Mesenchymal stem cell (in vitro differentiated cells and primary cell): ENCODE measurements at regions not wholly inside any gene's neighbourhood (a gene's known extent, or its start where the extent isn't known, plus 50 kb on each side); places are given as distances from the start of the nearest gene placed in this dataset.

Experiments used
- DNase-seq: peaks from one replicate; pipeline ENCODE4 v3.0.0-alpha.2; 2013
- H2AFZ ChIP-seq: one replicate; pipeline ENCODE4 v1.6.1; 2013; ENCODE audit warnings: low read depth, mild to moderate bottlenecking, control low read depth, inconsistent platforms, low read length, moderate library complexity
- H2AK5ac ChIP-seq: 2 replicates; pipeline ENCODE4 v1.6.1; 2013; ENCODE audit warnings: low read length, moderate library complexity, mild to moderate bottlenecking, inconsistent platforms; ENCODE audit not compliant: severe bottlenecking
- H2BK120ac ChIP-seq: one replicate; pipeline ENCODE4 v1.6.1; 2013; ENCODE audit warnings: low read depth, mild to moderate bottlenecking, inconsistent platforms, low read length, moderate library complexity
- H2BK12ac ChIP-seq, 2 experiments: one replicate each; pipeline ENCODE4 v1.6.1; 2013; ENCODE audit warnings: inconsistent platforms in 2 of 2, low read length in 2 of 2, mild to moderate bottlenecking in 2 of 2, moderate library complexity in 2 of 2, control low read depth in 1 of 2
- H2BK15ac ChIP-seq: one replicate; pipeline ENCODE4 v1.6.1; 2013; ENCODE audit warnings: mild to moderate bottlenecking, low read depth, inconsistent platforms; ENCODE audit not compliant: poor library complexity, severe bottlenecking
- H2BK5ac ChIP-seq: 2 replicates; pipeline ENCODE4 v1.6.1; 2013; ENCODE audit warnings: low read depth, mild to moderate bottlenecking, low read length, control low read depth, inconsistent platforms; ENCODE audit not compliant: poor library complexity, severe bottlenecking
- H3K14ac ChIP-seq, 2 experiments: one replicate each; pipeline ENCODE4 v1.6.1; 2013; ENCODE audit warnings: inconsistent platforms in 2 of 2, low read length in 2 of 2, control low read depth in 1 of 2, mild to moderate bottlenecking in 1 of 2, moderate library complexity in 1 of 2
- H3K18ac ChIP-seq, 2 experiments: one replicate each; pipeline ENCODE4 v1.6.1; 2013; ENCODE audit warnings: inconsistent platforms in 2 of 2, low read length in 2 of 2, control low read depth in 1 of 2, low read depth in 1 of 2, mild to moderate bottlenecking in 1 of 2
- H3K23ac ChIP-seq, 2 experiments: one replicate each; pipeline ENCODE4 v1.6.1; 2013; ENCODE audit warnings: inconsistent platforms in 2 of 2, low read length in 2 of 2, mild to moderate bottlenecking in 2 of 2, moderate library complexity in 2 of 2, control low read depth in 1 of 2
- H3K27ac ChIP-seq: 2 replicates; pipeline ENCODE4 v1.5.1; 2013; ENCODE audit warnings: mild to moderate bottlenecking, moderate library complexity, low read length, control low read depth, inconsistent platforms; ENCODE audit not compliant: poor library complexity, severe bottlenecking
- H3K27me3 ChIP-seq, 2 experiments: 2 replicates each; pipeline versions ENCODE4 v1.6.1 to v1.7.0; 2013; ENCODE audit warnings: low read length in 2 of 2, mild to moderate bottlenecking in 2 of 2, moderate library complexity in 2 of 2, control low read depth in 1 of 2, inconsistent platforms in 1 of 2; ENCODE audit not compliant: control insufficient read depth in 1 of 2, insufficient read depth in 1 of 2
- H3K36me3 ChIP-seq, 2 experiments: 2 replicates each; pipeline versions ENCODE4 v1.6.1 to v1.7.0; 2013; ENCODE audit warnings: low read length in 2 of 2, control low read depth in 1 of 2, inconsistent platforms in 1 of 2, low read depth in 1 of 2, mild to moderate bottlenecking in 1 of 2; ENCODE audit not compliant: insufficient read depth in 2 of 2, control insufficient read depth in 1 of 2
- H3K4ac ChIP-seq, 2 experiments: one replicate each; pipeline ENCODE4 v1.6.1; 2013; ENCODE audit warnings: inconsistent platforms in 2 of 2, low read length in 2 of 2, mild to moderate bottlenecking in 2 of 2, moderate library complexity in 2 of 2, control low read depth in 1 of 2, low read depth in 1 of 2
- H3K4me1 ChIP-seq: 2 replicates; pipeline ENCODE4 v1.6.1; 2013; ENCODE audit warnings: low read depth, low read length, control low read depth; ENCODE audit not compliant: control insufficient read depth, insufficient read depth
- H3K4me2 ChIP-seq: 2 replicates; pipeline ENCODE4 v1.6.1; 2013; ENCODE audit warnings: low read length, mild to moderate bottlenecking, inconsistent platforms; ENCODE audit not compliant: poor library complexity, severe bottlenecking
- H3K4me3 ChIP-seq, 2 experiments: 2 replicates each; pipeline versions ENCODE4 v1.5.1 to v1.7.0; 2013; ENCODE audit warnings: low read length in 2 of 2, mild to moderate bottlenecking in 2 of 2, control low read depth in 1 of 2, low read depth in 1 of 2; ENCODE audit not compliant: insufficient read depth in 1 of 2
- H3K79me1 ChIP-seq: replicated peaks from 2 replicates; pipeline ENCODE4 v1.6.1; 2013; ENCODE audit warnings: mild to moderate bottlenecking, control low read depth, low read length, inconsistent platforms; ENCODE audit not compliant: poor library complexity, severe bottlenecking
- H3K9ac ChIP-seq: 2 replicates; pipeline ENCODE4 v1.7.0; 2013; ENCODE audit warnings: mild to moderate bottlenecking, low read length, moderate library complexity
- H3K9me3 ChIP-seq: 2 replicates; pipeline ENCODE4 v1.7.0; 2013; ENCODE audit warnings: mild to moderate bottlenecking, low read length; ENCODE audit not compliant: control insufficient read depth
- H4K8ac ChIP-seq: one replicate; pipeline ENCODE4 v1.6.1; 2013; ENCODE audit warnings: inconsistent platforms, mild to moderate bottlenecking, low read length, moderate library complexity
- H4K91ac ChIP-seq: one replicate; pipeline ENCODE4 v1.6.1; 2013; ENCODE audit warnings: mild to moderate bottlenecking, low read length, inconsistent platforms
- WGBS: methylation state at CpG from one replicate; pipeline ENCODE4 v1.1.7; 2013; ENCODE audit warnings: mixed read lengths; 5-methylcytosine and 5-hydroxymethylcytosine counted together

DNA sequence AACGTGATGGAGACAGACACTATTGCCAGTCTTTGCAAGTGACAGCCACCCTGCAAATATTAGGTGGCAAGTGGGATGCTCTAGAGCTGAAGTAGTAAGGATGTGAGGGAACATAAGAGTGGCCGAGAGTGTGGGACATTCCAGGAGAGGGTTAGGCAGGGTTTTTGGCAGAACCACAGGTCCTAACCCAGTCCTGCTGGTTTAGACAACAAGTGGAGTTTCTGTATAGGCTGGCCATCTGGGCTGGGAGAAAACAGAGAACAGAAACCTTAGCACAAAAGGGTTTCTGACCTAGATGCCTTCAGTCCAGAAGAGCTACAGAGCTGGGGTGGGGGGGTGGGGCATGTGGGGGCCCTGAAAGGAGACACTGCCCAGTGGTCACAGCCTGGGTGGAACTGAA is 107.4 kb downstream of the TMEM174 start:
- Histone ChIP-seq H3K36me3 (no peaks in the 10 kb centered on the region), H3K18ac (no peak overlapping the region), H2BK5ac (no peak overlapping the region), H3K23ac (no peak overlapping the region), H3K9ac (no peak overlapping the region), H2BK15ac (no peak overlapping the region), H3K27ac (peak overlapping the region; percentile 80), H3K4me1 (peaks cover 20% of the 10 kb centered on the region), H4K91ac (no peak overlapping the region), H3K9me3 (no peaks in the 10 kb centered on the region), H3K4ac (no peak overlapping the region), H4K8ac (no peak overlapping the region), H3K79me1 (no peaks in the 10 kb centered on the region), H2BK12ac (no peak overlapping the region), H2BK120ac (no peak overlapping the region), H3K4me2 (no peak overlapping the region), H2AFZ (no peak overlapping the region), H3K14ac (no peak overlapping the region), H3K27me3 (peaks cover 0 to 78% of the 10 kb centered on the region in 2 experiments), H2AK5ac (peak overlapping the region; percentile 74), H3K4me3 (no peak overlapping the region)
- 84% methylated on average over 2 of the region's 2 CpGs for WGBS
- DNase-seq, result no peak

DNA sequence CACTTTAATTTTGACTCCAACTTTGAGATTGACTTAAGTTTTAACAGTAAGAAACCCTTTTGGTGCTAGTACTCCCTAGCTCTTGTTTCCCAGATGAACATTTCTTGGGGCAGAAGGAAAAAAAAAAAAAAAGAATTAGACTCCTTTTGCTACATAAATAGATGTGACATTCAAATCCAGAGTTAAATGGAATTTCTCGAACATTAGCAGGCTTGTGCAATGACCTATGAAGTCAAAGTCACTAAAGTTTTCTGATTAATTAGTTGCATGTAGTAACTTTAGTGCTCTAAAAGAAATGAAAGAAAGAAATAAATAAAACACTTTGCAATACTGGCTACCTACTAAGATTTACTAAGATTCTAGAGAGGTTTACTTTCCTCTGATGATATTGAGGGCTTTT is 106.8 kb downstream of the TMEM174 start:
- Histone ChIP-seq H3K18ac (no peak overlapping the region), H2BK12ac (no peak overlapping the region), H2BK5ac (no peak overlapping the region), H2BK120ac (no peak overlapping the region), H3K14ac (no peak overlapping the region), H3K4ac (no peak overlapping the region), H3K4me3 (no peak overlapping the region), H4K91ac (no peak overlapping the region), H2BK15ac (no peak overlapping the region), H2AFZ (no peak overlapping the region), H3K4me2 (no peak overlapping the region), H3K36me3 (no peaks in the 10 kb centered on the region), H4K8ac (no peak overlapping the region), H2AK5ac (no peak overlapping the region), H3K9me3 (no peaks in the 10 kb centered on the region), H3K4me1 (peaks cover 24% of the 10 kb centered on the region), H3K27ac (no peak overlapping the region), H3K9ac (no peak overlapping the region), H3K23ac (no peak overlapping the region), H3K79me1 (no peaks in the 10 kb centered on the region), H3K27me3 (peaks cover 0 to 73% of the 10 kb centered on the region in 2 experiments)
- WGBS, result no CpG with 5 or more reads among the region's 1 CpG
- no peak for DNase-seq

DNA sequence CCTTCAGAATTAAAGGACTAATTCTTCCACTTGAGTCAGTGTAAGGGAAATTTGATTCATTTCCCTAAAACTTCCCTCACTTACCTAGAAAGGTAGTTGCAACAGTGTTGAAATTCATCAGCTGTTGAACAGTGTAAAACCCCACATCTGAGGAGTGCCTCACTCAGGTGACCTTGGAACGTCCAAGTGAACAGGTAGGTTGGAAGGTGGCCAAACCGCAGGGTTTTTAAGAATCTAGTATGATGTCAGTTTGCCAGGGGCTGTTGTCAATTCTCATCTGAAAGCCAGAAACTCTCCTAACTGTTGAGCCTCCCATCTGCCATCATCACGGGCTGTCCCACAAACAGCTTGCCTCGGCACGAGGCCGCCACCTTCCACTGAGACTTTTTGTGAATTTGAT is 105.7 kb downstream of the TMEM174 start:
- H4K8ac ChIP-seq, result no peak overlapping the region
- peaks cover 0 to 64% of the 10 kb centered on the region in 2 experiments for H3K27me3 ChIP-seq
- H3K18ac ChIP-seq, result no peak overlapping the region
- H3K27ac ChIP-seq, result no peak overlapping the region
- H3K79me1 ChIP-seq, result no peaks in the 10 kb centered on the region
- no peaks in the 10 kb centered on the region for H3K9me3 ChIP-seq
- no peak overlapping the region for H2BK120ac ChIP-seq
- no peak overlapping the region for H2AFZ ChIP-seq
- no peak overlapping the region for H3K4me3 ChIP-seq
- peaks cover 30% of the 10 kb centered on the region for H3K4me1 ChIP-seq
- H3K36me3 ChIP-seq, result no peaks in the 10 kb centered on the region
- DNase-seq, result no peak
- no peak overlapping the region for H3K9ac ChIP-seq
- peak overlapping the region; percentile 73 for H2AK5ac ChIP-seq
- H3K4ac ChIP-seq, result no peak overlapping the region
- no peak overlapping the region for H3K23ac ChIP-seq
- no peak overlapping the region for H2BK12ac ChIP-seq
- WGBS, result 81% methylated on average over 2 of the region's 6 CpGs
- no peak overlapping the region for H2BK5ac ChIP-seq
- H4K91ac ChIP-seq, result no peak overlapping the region
- H3K14ac ChIP-seq, result no peak overlapping the region
- no peak overlapping the region for H3K4me2 ChIP-seq
- no peak overlapping the region for H2BK15ac ChIP-seq

DNA sequence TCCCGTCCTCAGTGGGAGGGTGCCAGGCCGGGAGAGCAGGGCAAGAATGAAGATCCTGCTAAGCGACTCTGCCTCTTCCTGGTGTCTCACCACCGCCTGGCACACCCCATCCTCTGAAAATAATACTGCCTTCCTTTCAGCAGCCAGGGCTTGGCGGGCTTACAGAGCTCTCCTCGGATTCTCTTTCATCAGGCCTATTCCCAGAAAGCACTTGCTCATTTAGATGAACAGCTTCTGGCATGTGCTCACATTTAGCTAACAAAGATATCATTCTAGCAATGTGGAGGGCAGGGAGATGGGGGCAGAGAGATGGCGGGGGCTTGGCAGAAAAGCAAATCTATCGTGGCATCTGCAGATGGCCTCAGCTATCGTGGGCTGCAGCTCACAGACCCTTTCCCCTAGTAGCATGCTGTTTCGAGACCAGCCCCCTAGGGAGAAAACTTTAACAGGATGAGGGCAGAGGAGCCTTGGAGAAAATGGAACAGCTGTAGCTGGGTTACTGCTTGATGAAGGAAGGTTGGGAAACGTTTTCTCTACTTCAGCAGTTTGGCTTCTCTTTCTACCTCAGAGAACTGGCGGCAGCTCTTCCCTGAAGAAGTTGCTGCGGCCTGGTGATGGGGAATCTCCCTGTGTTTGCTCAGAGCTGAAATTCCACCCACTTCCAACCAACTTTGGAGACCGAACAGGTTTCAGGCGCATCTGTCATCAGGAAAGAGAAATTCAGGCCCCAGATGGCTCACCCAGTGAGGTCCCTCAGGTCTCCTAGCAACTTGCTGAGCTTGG is 102.1 kb downstream of the TMEM174 start:
- H3K4ac ChIP-seq, result no peak overlapping the region

More for the DNA sequence above, 102.1 kb downstream of the TMEM174 start:
- Histone ChIP-seq H3K9me3 (no peaks in the 10 kb centered on the region), H3K4me3 (peak overlapping the region in 1 of 2 experiments; percentile 41), H3K36me3 (no peaks in the 10 kb centered on the region), H3K27me3 (peaks cover 3 to 47% of the 10 kb centered on the region in 2 experiments), H3K27ac (peak overlapping the region; percentile 15), H3K4me2 (no peak overlapping the region), H2BK12ac (no peak overlapping the region), H4K8ac (no peak overlapping the region), H2AK5ac (no peak overlapping the region), H3K79me1 (no peaks in the 10 kb centered on the region), H2BK15ac (no peak overlapping the region), H3K9ac (peak overlapping the region; percentile 2), H3K23ac (no peak overlapping the region), H3K18ac (no peak overlapping the region), H2AFZ (no peak overlapping the region), H3K4me1 (peaks cover 16% of the 10 kb centered on the region), H2BK120ac (no peak overlapping the region), H3K14ac (no peak overlapping the region), H4K91ac (no peak overlapping the region), H2BK5ac (no peak overlapping the region)
- no peak for DNase-seq
- WGBS, result 77% methylated on average over 15 of the region's 15 CpGs
